CD4-positive, alpha-beta T cell treated with Interleukin-17A for 4 hours (primary cell): ENCODE measurements at regions not wholly inside any gene's neighbourhood (a gene's known extent, or its start where the extent isn't known, plus 50 kb on each side); places are given as distances from the start of the nearest gene placed in this dataset.
"Not testable (repeated sequence)": the region's sequence is repeated elsewhere in the genome, so short reads cannot be mapped to it uniquely, and the experiment has no call there.

ENCODE experiments used
- DNase-seq: peaks from one replicate; pipeline ENCODE4 v3.0.0-alpha.2; 2020; ENCODE audit warnings: mixed read lengths

DNA sequence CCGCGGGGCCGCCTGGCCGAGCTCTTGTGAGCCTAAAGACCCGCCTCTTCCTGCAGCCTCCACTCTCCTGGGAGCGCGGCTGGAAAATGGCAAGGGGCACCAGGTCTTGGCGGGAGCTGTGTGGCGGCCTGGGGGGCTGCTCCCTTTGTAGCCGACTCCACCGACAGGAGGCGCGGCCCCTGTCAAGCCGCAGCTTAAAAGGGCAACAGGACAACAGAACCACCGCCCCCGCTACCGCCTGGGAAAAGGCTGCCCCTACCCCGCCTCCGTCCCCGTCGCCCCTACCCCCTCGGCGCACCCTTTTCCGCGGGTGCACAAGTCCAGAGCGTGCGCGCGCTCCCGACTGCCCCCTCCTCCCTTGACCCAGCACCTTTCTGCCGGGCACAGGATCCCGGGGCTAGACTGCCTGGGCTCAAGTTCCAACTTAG is 60.3 kb downstream of the GOLGA8K start:
- peak; percentile 19 for DNase-seq

DNA sequence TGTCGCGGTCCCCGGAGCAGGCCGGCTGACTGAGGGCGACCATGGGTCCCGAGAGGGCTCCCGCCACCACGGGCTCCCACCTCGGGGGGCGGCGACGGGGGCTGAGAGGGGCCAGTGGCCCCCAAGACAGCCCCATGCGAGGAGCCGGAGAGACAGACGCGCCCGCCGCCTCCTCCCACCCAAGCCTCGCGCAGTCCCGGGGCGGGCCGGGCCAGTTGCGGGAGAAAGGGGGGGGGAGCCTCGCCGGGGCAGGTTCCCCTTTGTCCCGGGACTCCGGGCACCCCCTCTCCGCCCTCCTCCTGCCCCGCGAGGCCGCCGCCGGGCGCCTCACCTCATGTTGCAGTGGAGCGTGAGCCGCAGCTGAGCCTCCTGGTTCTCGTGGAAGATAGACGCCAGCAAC is 60.8 kb downstream of the GOLGA8K start:
- DNase-seq = not testable (repeated sequence)

DNA sequence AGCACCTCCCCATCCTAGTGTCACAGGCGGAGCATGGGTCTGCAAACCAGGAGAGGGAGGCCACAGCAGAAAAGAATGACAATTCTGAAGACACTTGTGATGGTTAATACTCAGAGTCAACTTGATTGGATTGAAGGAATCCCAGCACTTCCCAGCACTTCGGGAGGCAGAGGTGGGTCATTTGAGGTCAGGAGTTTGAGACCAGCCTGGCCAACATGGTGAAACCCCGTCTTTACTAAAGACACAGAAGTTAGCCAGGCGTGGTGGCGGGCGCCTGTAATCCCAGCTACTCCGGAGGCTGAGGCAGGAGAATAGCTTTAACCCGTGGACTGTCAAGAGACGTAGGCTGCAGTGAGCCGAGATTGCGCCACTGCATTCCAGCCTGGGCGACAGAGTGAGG is 61.6 kb downstream of the GOLGA8K start:
- not testable (repeated sequence) for DNase-seq

DNA sequence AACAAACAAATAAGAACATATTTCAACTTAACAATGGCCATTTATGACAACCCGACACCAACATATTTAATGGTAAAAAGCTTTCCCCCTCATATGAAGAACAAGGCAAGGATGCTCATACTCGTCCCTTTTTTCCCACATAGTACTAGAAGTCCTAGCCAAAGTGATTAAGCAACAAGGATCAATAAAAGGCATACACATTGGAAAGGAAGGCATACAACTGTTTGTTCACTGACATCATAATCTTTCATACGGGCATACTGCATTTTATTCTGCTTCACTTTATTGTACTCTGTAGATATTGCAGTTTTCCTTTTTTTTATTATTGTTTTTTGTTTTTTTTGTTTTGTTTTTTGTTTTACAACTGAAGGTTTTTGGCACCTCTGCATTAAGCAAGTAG is 66.3 kb downstream of the GOLGA8K start:
- DNase-seq = not testable (repeated sequence)

DNA sequence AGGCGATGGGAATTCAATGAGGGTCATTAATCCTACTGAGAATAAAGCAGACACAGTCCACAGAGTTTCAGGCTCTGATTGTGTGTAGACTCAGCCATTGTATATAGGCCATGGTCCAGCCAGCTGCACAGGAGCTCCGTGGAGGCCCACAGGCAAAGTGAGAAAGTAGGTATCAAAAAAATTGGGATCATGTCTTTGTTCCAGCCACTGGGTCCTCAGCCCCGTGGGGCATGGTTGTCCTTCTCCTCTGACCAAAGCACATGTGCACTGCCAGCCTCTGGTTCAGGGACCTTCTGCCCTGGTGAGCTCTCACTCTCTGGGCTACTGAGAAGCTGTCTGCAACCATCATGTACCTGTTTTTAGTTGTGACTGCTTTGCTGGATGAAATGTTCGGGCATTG is 79.7 kb downstream of the GOLGA8K start:
- not testable (repeated sequence) for DNase-seq

DNA sequence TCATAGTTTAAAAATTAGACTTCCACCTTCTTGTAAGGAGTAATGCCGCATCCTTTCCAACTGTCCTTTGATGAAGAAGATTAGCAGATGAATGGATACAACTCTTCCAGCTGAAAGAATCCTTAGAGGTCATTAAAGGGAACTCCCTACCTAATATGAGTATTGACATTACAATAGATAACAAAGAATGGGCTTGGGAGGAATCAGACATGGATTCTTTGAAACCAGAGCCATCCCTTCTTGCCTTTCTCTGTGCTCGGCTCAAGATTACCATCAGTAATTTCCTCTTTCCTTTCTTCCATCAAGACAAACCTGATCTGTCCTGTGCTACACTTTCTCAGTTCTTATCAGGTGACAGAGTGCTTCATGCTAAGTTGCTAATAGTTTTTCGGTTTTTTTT is 83.8 kb downstream of the GOLGA8K start:
- DNase-seq = not testable (repeated sequence)

DNA sequence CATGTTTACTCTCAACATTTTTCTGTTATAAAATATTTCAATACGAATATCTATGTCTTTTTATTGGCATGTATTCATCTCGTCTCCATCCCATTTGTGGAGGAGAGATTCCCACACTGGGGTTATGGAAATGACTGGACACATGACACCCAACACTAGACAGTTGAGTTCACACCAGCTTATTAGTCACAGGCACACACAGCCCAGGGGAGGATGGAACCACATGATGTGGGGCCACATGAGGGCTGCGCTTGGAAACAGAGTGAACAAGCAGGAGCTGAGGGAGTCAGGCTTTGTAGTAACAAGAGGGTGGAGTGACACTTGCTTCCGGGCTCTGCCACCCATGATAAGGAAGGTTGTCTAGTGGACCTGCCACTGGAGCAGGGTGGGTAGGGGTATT is 86.6 kb downstream of the GOLGA8K start:
- DNase-seq = not testable (repeated sequence)

DNA sequence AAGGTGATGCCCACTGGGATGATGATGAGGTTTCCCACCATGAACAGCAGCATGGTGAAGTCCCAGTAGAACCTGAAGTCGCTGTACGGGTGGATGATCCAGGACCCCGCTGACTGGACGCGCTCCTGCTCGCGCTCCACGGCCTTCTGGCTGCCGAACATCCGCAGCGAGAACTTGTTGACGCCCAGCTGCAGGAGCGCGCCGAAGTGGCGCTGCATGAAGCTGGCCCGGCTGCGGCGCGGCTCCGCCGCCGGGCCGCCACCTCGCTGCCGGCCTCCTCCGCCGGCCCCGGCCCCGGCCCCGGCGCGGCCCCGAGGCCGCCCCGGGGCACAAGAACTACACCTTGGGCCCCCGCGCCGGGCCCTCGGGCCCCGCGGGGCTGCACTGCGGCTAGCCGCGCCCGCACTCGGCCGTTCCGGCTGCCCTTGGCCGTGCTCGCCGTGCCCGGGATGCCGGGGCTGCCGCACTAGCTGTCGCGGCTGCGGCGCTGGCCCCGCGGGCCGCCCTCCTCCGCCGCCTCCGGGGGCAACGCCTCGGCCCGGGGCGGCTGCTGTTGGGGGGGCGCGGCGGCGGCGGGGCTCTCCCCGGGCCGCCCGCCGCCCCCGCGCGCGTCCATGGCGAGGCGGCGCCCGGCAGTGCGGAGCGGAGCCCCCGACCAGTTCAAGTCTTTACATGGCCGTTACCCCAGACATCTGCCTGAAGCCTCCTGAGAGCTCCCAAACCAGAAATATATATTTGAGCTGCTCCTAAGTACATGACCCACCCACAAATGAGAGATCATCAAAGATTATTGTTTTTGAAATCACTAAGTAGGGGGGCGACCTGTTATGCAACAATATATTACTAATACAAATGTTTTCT is 87.8 kb downstream of the GOLGA8K start:
- DNase-seq = not testable (repeated sequence)

DNA sequence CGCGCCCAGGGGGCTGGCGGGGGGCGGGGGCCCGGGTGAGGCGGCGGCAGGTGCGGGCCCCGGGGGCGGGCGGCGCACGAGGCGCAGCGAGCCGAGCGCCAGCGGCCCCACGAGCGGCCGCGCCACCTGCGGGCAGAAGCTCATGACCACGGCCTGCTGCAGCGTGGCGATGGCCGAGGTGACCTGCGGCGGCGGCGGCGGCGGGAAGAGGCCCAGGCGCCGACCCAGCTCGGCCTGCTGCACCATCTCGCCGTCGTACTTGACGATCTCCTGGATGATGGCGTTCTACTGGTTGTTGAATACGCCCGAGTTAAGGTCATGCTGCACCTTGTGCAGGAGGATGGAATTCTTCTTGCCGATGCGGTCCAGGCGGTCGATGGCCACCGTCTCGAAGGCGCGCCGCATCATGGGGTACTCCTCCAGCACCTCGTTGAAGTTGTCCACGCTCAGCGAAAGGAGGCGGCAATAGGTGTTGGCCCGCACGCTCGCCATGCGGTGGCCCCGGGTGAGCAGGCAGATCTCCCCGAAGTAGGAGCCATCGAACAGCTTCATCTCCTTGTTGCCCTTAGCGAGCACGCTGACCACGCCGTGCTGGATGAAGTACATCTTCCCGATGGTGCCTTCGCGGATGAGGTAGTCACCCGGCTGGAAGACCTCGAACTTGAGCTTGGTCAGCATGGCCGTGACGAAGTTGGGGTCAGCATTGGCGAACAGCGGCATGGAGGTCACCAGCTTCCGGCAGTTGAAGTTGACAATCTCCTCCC is 89.5 kb downstream of the GOLGA8K start:
- not testable (repeated sequence) for DNase-seq

DNA sequence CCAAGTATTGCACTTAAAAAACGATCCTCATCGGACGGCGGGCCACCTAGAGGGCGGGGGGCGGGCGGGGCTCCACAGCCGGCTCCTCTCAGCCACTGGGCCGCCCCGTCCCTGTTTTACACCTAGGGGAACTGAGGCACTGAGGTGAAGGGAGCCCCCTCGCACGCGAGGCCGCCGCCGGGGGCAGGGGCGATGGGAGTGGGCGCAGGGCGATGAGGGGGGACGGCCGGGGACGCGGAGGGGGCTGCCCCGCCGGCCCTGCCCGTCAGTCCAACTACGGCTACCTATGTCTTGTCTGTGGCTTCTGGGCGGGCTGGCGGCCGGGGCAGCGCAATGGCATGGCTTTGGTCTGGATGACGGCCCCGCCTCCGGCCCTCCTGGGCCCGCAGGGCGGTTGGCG is 90.4 kb downstream of the GOLGA8K start:
- not testable (repeated sequence) for DNase-seq

DNA sequence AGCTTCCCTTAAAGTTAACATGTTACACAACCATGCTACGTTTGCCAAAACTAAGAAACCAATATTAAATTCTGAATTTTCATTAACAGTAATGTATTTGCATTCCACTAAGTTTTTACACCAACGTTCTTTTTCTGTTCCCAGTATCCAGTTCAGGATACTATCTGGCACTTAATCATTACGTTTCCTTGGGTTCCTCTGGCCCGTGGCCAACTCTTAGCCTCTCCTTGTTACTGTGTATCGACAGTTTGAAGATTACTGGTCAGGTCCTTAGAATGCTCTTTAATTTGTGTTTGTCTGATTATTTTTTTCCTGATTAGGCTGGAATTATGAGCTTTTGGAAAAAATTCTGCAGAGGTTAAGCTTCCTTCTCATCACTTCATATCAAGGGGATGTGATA is 95.5 kb downstream of the GOLGA8K start:
- not testable (repeated sequence) for DNase-seq

DNA sequence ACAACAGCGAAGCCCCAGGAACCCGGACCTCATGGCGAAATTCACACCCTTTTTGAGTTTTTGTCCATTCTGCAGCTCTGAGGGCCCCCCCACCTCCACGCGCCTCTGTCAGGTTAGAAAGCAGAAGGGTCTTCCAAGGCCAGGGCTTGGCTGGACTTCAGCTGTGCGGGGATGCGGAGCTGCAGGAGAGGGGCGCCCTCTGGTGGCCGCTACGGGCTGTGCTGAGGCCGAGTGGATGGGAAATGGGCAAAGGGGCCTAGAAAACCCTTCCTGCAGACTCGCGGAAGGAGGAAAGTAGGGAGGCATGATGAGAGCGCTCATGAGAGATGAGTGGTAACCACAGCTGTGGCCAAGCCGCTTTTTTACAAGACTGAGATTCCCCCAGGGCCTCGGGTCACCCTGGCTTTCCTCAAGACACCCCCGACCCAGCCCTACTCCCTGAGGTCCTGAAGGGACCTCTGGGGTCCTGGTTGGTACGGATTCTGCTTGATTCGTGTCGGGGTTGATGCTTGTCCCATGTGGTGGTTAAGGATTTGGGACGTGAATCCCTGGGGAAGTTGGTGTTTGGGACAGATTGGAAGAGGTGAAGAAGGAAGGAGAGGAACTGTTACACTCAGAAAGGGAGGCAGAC is 126.8 kb downstream of the GOLGA8K start:
- not testable (repeated sequence) for DNase-seq

DNA sequence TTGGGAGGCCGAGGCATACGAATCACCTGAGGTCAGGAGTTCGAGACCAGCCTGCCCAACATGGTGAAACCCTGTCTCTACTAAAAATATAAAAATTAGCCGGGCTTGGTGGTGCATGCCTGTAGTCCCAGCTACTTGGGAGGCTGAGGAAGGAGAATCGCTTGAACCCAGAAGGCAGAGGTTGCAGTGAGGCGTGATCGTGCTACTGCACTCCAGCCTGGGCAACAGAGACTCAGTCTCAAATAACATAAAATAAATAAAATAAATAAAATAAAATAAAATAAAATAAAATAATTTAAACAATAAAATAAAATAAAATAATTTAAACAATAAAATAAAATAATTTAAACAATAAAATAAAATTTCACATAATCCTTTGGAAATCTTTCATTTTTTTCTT is 149.1 kb downstream of the GOLGA8K start:
- DNase-seq = not testable (repeated sequence)

DNA sequence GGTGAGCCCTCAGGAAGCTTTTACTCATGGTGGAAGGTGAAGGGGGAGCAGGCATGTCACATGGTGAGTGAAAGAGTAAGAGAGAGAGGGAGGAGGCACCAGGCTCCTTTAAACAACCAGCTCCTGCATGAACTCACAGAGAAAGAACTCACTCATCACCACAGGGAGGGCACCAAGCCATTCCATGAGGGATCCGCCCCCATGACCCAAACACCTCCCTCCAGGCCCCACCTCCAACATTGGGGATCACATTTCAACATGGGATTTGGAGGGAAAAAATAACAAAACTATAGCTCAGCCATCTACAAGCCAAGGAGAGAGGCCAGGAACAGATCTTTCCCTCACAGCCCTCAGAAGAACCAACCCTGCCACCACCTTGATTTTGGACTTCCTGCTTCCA is 153.9 kb downstream of the GOLGA8K start:
- not testable (repeated sequence) for DNase-seq

DNA sequence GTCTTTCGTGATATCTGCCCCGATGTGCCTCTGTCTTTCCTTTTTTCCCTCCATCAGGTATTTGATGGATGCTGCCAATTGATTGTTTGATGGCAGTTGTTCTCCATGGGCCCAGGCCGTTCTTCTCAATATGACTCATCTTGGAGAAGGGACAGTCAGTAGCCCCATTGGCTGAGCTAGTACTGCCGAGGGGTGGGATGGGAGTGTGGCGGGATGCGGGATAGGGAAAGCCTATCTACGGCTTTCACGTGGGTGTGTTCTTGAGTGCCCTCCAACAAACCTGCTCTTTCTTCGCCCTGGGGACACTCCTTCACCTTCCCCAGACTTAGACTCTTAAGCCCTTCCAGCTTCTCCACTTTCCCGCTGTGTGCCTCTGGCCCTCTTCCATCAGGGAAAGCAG is 159.4 kb downstream of the GOLGA8K start:
- DNase-seq = not testable (repeated sequence)

DNA sequence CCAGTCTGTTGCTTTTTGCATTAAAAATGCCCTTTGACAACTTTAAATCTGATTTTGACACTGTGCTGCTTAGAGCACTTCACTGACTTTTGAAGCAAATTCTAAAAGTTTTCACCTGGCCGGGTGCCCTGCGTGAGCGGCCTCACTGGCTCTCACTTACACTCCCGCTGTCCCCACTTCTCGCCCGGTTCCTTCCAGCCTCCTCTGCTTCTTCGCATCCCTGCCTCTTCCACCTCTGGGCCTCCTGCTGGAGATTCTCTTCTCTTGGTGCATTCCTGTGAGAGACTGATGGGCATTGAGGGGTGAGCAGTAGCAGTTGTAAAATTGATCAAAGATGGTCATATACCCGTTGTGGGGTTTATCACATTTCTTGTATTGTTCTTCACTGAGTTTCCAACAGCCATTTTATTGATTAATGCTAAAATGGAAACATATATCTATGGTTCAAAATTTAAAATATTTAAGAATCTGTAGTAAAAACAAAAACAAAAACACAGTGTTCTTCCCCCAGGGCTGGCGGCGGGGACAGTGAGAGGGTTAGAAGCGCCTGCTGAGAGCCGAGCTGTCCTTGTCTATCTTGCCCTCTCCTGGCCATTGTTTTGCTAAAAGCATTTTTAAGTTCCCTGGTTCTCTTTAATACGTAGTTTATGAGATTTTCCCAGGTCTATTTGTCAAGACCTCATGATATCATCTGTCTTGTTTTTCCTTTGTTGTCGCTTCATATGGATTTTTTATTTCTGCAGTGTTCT is 160.1 kb downstream of the GOLGA8K start:
- not testable (repeated sequence) for DNase-seq

DNA sequence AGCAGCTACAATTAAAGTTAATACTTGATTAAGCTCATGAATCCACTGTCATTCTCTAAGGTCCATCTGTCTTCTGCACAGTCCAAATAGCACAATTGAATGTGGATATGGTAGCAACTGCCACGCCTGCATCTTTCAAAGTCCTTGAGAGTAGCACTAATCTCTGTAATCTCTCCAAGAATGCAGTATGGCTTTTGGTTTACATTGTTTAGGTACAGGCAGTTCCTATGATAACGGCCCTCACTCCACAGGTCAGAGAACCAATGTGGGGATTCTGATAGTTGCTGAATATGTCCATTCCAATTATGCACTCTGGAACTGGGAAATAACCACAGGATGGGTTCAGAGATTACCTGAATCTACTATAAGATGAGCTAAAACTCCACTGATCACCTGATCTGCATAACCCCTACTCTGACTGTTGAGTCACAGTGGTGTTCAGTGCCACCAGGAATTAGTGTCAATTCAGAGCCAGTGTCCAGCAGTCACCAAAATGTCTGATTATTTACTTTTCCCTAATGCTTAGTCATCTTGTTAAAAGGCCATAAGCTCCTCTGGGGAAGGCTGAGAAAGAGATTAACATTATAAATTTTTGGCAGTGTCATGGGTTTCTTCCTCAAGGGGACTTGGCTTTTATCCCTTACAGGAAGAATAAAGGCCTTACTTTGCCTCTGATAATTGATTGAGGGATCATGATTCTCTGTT is 175.5 kb downstream of the GOLGA8K start:
- not testable (repeated sequence) for DNase-seq

DNA sequence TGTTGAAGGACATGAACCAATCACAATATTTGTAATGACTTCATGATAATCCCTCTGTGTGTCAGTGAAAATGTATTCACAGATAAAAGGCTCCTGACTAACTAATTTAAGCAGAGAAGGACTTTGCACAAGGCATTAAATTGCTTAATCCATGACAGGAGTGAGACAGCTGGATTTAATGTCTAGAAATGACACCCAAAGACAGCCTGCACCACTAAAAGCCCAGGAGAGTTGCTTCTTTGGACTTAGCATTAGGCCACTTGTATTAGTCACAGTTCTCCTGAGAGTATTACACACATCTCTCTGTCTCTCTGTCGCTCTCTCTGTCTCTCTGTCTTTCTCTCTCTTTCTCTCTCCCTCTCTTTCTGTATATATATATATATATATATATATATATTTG is 180.4 kb downstream of the GOLGA8K start:
- DNase-seq = no peak
